HL-60 (cell line): ENCODE measurements at regions not wholly inside any gene's neighbourhood (a gene's known extent, or its start where the extent isn't known, plus 50 kb on each side); places are given as distances from the start of the nearest gene placed in this dataset.

Source experiments
- DNase-seq, 2 experiments: peaks; one replicate each; pipeline ENCODE4 v3.0.0-alpha.2; 2010 to 2020; ENCODE audit warnings: low read depth in 1 of 2, low spot score in 1 of 2
- H3K27ac ChIP-seq: fragments of 250-450 bp; sonication (Bioruptor Pico); replicated peaks from 2 replicates; pipeline ENCODE4 v1.5.1; 2020; ENCODE audit warnings: mild to moderate bottlenecking, moderate library complexity
- H3K27me3 ChIP-seq: fragments of 250-450 bp; sonication (Bioruptor Pico); 2 replicates; pipeline ENCODE4 v1.5.1; 2021; ENCODE audit warnings: mild to moderate bottlenecking, moderate library complexity; ENCODE audit not compliant: insufficient read depth, poor library complexity, severe bottlenecking
- H3K4me3 ChIP-seq: replicated peaks from 2 replicates; pipeline ENCODE4 v1.5.1; 2011; ENCODE audit warnings: mild to moderate bottlenecking, control low read depth, low read length; ENCODE audit not compliant: insufficient read depth
- CTCF ChIP-seq: IDR thresholded peaks from one replicate; pipeline ENCODE4 v1.5.1; 2011; ENCODE audit warnings: low read length, control low read depth, inconsistent platforms; ENCODE audit not compliant: insufficient read depth
- GABPA ChIP-seq: IDR thresholded peaks from 2 replicates; pipeline ENCODE4 v1.6.1; 2012; ENCODE audit warnings: low read depth
- POLR2AphosphoS5 ChIP-seq: IDR thresholded peaks from 2 replicates; pipeline ENCODE4 v1.6.1; 2012; ENCODE audit warnings: low read depth
- REST ChIP-seq: IDR thresholded peaks from 2 replicates; pipeline ENCODE4 v1.6.1; 2012; ENCODE audit warnings: low read depth; ENCODE audit not compliant: insufficient replicate concordance
- SPI1 ChIP-seq: IDR thresholded peaks from 2 replicates; pipeline ENCODE4 v1.6.1; 2012; ENCODE audit warnings: low read depth, mild to moderate bottlenecking, borderline replicate concordance

GRCh38 chr2:136054856-136055255 is 63.1 kb downstream of the CXCR4 start:
- TF ChIP-seq POLR2AphosphoS5 (no peak), CTCF (no peak), SPI1 (no peak), REST (no peak), GABPA (no peak)
- Histone ChIP-seq H3K27ac (no peak overlapping the region), H3K4me3 (no peak overlapping the region), H3K27me3 (no peaks in the 10 kb centered on the region)
- DNase-seq = no peak

GRCh38 chr2:136052369-136053362 is 65.3 kb downstream of the CXCR4 start:
- H3K4me3 ChIP-seq = no peak overlapping the region
- no peak overlapping the region for H3K27ac ChIP-seq
- TF ChIP-seq REST (no peak), GABPA (no peak), POLR2AphosphoS5 (no peak), CTCF (no peak), SPI1 (no peak)
- DNase-seq = no peak
- no peaks in the 10 kb centered on the region for H3K27me3 ChIP-seq

GRCh38 chr2:136051725-136052048 is 66.3 kb upstream of the DARS1 start:
- Histone ChIP-seq H3K4me3 (no peak overlapping the region), H3K27ac (no peak overlapping the region), H3K27me3 (no peaks in the 10 kb centered on the region)
- TF ChIP-seq CTCF = no peak
- no peak for DNase-seq
